Coronary artery (tissue), 2 donors: ENCODE measurements at regions not wholly inside any gene's neighbourhood (a gene's known extent, or its start where the extent isn't known, plus 50 kb on each side); places are given as distances from the start of the nearest gene placed in this dataset.

Experiments
- DNase-seq: peaks from one replicate; pipeline ENCODE4 v3.0.0-alpha.2; 2017; ENCODE audit warnings: low spot score
- H3K27ac ChIP-seq, 2 donors: fragments of 200-600 bp; sonication (generic); one replicate each; pipeline ENCODE4 v1.5.1; 2016 to 2019
- H3K4me3 ChIP-seq: fragments of 200-600 bp; sonication (generic); 2 replicates; pipeline ENCODE4 v1.5.1; 2016; ENCODE audit warnings: mild to moderate bottlenecking, moderate library complexity
- TF ChIP-seq, protein P1 (sequence below): fragments of 200-600 bp; sonication (generic); IDR thresholded peaks from one replicate; pipeline ENCODE4 v1.5.1; 2019; ENCODE audit warnings: antibody characterized with exemption

DNA sequence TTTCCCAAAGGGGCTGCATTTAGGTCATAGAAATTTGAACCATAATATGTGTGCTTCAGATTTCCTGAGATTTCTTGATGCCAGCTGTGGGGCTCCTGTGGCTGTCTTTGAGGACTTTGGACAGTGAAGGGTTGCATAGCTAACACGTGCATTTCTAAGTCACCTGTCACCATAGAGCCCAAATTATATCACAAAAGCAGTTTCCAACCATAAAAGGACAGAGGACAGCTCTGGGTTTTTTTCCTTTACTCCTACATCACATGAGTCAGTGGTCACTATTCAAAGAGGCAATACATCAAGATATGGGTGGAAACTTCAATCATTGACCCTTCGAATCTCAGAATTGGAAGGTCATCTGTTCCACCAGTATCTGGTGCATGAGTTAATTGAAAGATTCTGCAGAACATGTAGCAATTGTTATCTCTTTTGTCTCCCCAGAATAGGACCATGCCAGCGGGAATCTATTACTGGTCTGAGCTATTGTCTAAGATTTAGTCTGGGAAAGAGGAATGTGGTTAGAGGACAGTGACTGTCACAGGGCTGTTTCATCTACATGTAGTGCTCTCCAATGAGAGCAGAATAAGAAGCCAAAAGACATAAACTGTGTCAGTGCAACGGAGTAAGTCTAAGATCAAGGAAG lies 133.5 kb downstream of the AASDH start:
- H3K27ac ChIP-seq, result no peak overlapping the region
- TF ChIP-seq, protein P1, sequence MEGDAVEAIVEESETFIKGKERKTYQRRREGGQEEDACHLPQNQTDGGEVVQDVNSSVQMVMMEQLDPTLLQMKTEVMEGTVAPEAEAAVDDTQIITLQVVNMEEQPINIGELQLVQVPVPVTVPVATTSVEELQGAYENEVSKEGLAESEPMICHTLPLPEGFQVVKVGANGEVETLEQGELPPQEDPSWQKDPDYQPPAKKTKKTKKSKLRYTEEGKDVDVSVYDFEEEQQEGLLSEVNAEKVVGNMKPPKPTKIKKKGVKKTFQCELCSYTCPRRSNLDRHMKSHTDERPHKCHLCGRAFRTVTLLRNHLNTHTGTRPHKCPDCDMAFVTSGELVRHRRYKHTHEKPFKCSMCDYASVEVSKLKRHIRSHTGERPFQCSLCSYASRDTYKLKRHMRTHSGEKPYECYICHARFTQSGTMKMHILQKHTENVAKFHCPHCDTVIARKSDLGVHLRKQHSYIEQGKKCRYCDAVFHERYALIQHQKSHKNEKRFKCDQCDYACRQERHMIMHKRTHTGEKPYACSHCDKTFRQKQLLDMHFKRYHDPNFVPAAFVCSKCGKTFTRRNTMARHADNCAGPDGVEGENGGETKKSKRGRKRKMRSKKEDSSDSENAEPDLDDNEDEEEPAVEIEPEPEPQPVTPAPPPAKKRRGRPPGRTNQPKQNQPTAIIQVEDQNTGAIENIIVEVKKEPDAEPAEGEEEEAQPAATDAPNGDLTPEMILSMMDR, result no peak
- DNase-seq, result no peak
- H3K4me3 ChIP-seq, result no peak overlapping the region

DNA sequence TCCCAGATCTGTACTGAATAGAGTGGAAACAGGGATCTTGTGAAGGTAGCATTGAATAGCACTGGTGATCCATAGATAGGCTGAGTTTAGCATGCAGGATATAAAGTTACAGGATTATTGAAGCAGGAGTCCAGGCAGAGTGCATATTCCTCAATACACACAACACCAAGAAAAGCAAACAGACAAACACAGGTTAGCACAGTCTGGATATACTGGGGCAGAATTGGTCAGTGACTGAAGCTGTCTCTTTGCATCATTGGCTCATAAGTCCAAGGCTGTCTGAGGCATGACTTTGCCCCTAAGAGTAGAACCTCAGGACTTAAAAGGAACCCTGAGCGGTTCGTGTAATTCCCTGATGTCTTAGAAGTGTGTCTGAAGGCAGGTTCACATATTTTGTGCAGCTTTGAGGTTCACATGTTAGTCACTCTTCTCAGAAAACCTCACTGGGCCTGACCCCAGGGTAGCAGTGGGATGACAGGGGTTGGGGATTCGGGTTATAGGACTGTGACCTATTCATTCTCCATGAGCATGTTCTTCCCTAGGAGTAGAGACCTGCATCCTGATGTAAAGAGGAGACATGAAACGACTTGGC lies 134.6 kb downstream of the AASDH start:
- DNase-seq, result no peak
- TF ChIP-seq, protein P1, result no peak
- H3K27ac ChIP-seq, result no peak overlapping the region
- no peak overlapping the region for H3K4me3 ChIP-seq

DNA sequence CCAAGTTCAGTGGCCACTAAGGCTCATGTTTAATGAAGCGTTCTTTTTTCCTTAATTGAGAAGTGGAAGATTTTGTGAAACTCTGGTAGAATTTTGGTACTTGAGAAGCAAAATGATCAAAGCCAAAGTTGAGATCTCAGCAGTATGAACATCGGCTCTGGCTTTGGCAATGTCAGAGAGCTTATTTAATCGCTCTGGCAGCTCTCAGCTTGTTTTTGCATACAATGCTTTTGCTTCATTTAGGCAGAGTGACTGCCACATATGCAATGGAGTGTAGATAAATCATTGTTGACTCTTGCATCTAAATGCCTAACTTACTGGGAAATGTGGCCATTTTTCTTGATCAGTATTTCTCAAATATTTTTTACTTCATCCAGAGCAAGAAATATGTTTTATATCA lies 135.7 kb downstream of the AASDH start:
- Histone ChIP-seq H3K27ac (no peak overlapping the region), H3K4me3 (no peak overlapping the region)
- TF ChIP-seq, protein P1, result no peak
- no peak for DNase-seq

DNA sequence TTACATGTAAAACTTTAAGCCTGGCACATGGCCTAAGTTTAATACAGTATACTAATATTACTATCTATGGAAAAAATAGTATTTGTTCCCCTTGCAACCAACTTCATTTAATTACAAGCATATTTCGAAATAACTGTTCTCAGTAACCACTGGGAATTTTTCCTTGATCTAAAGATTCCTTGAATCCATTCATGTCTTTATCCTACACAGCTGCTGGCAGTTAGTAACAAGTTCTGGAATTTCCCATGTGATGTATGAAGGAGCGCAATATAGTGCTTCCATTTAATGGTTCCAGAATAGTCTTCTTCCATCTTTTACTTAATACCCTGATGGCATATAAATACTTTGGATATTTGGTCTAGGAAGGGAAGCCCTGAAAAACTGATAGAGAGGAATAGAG lies 136.5 kb downstream of the AASDH start:
- H3K27ac ChIP-seq, result no peak overlapping the region
- TF ChIP-seq, protein P1, result no peak
- DNase-seq, result no peak
- H3K4me3 ChIP-seq, result no peak overlapping the region

DNA sequence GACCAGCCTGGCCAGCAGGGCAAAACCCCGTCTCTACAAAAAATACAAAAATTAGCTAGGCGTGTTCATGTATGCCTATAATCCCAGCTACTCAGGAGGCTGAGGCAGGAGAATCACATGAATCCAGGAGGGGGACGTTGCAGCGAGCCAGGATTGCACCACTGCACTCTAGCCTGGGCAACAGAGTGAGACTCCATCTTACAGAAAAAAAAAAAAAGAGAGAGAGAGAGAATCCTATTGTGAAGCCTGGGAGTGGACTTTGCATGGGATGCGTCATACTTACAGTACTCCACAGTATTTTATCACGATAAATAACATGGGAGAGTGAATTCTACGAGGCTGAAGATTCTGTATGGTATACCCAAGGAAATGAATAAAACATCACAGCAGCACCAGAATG lies 139.6 kb downstream of the AASDH start:
- no peak for DNase-seq
- TF ChIP-seq, protein P1, result no peak
- Histone ChIP-seq H3K4me3 (no peak overlapping the region), H3K27ac (no peak overlapping the region)

DNA sequence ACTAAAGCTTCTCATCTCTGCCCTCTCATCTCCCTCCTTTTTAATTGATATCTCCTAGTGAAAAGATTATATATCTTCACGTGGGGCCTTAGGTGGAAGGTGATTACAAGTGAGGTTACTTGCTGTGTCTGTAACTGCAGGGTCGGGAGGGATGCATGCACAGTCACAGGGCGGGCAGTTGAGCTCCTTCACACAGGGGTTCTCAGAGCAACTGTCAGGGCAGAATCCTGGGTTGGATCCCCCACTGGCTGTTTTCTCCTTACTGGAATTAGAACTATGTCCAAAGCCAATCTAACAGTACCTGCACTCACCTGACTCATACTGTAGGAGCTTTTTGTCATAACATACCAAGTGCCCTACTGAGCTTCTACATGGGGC lies 141.1 kb downstream of the AASDH start:
- no peak for DNase-seq
- no peak overlapping the region for H3K4me3 ChIP-seq
- TF ChIP-seq, protein P1, result no peak
- no peak overlapping the region for H3K27ac ChIP-seq

DNA sequence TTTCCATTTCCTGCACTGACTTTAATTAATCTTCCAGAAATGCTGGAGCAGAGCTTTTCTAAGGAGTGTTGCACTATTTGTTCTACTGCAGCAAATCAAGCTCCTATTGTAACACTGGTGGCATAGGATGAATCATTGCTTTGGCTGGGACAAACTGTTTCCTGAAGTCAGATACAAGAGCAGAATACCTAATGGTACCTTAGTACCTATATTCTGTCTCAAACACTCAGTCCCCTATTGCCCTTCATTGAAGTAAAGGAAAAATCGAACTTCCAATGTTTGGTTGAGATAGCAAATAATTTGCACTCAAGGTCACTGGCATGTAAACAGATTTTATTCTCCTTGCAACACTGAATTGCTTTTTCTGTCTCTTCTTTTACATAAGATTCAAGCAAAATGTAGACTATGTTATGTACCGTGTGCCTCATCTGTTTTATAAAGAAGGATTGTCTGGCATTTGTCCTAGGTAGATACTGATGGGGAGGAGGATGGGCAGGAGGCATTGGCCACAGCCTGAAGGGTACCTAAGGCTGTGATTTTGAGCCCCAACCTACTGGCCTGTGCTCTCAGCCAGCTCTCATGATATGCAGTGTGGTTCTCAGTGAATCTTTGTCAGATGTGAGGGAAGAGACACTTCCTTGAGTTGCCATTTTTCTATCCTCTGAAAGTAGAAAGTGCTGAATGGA lies 141.6 kb downstream of the AASDH start:
- no peak for DNase-seq
- H3K27ac ChIP-seq, result no peak overlapping the region
- no peak overlapping the region for H3K4me3 ChIP-seq
- TF ChIP-seq, protein P1, result no peak
